ENCODE measurements at regions not wholly inside any gene's neighbourhood (a gene's known extent, or its start where the extent isn't known, plus 50 kb on each side); places are given as distances from the start of the nearest gene placed in this dataset.

DNA sequence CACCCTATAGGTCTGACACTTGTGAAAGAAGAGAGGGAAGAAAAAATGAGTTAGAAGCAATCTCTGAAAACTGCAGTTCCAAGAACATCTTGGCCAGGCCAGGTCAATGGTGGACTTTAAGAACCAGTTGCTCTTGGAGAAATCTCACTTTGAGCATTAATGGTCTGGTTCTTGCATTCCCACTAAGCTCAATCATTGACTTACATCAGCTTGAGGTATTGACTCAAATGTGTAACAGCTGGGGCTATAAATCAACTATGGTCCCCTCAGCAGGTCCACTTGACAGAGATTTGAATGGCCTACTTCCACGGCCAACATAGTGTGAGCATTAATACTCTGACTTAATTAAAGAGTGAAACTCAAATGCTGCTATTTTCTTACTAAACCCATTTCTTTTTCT lies 357.8 kb upstream of the RGMB start:
- no peak overlapping the region for H3K4me2 ChIP-seq (replicated peaks; ENCODE audit: extremely low read depth, low read length, poor library complexity, severe bottlenecking)
- DNase-seq, result no peak
- WGBS (ENCODE audit: insufficient coverage), result no CpG with 5 or more reads among the region's 1 CpG

DNA sequence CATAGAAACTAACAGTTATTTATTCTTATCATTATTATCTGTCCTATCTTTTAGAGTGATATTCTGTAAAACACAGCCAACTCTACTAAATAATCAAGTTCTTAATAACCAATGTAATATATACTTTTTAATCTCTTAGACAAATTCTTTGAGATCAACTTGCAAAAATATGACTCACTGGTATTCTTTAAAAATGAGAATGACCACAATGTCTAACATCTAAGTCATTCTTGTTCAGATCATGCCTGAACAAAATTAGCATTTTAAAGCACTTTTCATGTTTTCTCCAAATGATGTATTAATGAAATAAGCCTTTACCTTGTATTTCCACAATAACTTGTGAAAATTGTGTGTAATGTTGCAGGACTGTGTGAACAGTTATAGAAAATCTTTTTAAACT lies 356.9 kb upstream of the RGMB start:
- Histone ChIP-seq H3K4me2 (replicated peaks; ENCODE audit: extremely low read depth, low read length, poor library complexity, severe bottlenecking) (no peak overlapping the region), H3K79me2 (ENCODE audit: insufficient read depth, low read length) (no peaks in the 10 kb centered on the region), H2AFZ (ENCODE audit: insufficient read depth, low read depth, low read length, poor library complexity, severe bottlenecking) (no peak overlapping the region), H3K9ac (ENCODE audit: insufficient read depth, low read length, poor library complexity, severe bottlenecking) (no peak overlapping the region), H4K20me1 (ENCODE audit: insufficient read depth, low read length) (no peaks in the 10 kb centered on the region), H3K36me3 (replicated peaks in 1 of 2; ENCODE audit: control insufficient read depth in 1 of 2, insufficient read depth in 2 of 2, low read length in 2 of 2) (no peaks in the 10 kb centered on the region), H3K4me3 (replicated peaks in 1 of 3; ENCODE audit: low read depth in 2 of 3, low read length in 3 of 3) (no peak overlapping the region), H3K27ac (ENCODE audit: low read depth in 1 of 2, low read length in 2 of 2) (no peak overlapping the region), H3K9me3 (replicated peaks in 1 of 2; ENCODE audit: control insufficient read depth in 1 of 2, insufficient read depth in 1 of 2, low read length in 2 of 2) (no peaks in the 10 kb centered on the region), H3K4me1 (ENCODE audit: control insufficient read depth in 1 of 2, insufficient read depth in 2 of 2, low read length in 2 of 2) (no peaks in the 10 kb centered on the region), H3K27me3 (ENCODE audit: control insufficient read depth in 2 of 2, insufficient read depth in 2 of 2, low read length in 2 of 2) (no peaks in the 10 kb centered on the region)
- Mint-ChIP-seq H3K27me3 (ENCODE audit: low read depth in 3 of 3) (peaks cover 0 to 2% (median 1%) of the 10 kb centered on the region in 3 donors), H3K4me3 (no peak overlapping the region), H3K9me3 (peaks cover 0 to 5% (median 2%) of the 10 kb centered on the region in 7 donors), H3K4me1 (no peaks in the 10 kb centered on the region), H3K36me3 (no peaks in the 10 kb centered on the region), H3K27ac (no peak overlapping the region)
- no peak for TF ChIP-seq CTCF (IDR thresholded peaks at IDR 0.05)
- DNase-seq, result no peak
- intact Hi-C loops (cut with micrococcal nuclease), result no loop called here

More for the DNA sequence above, 357.8 kb upstream of the RGMB start:
- no peaks in the 10 kb centered on the region for H3K4me1 ChIP-seq (ENCODE audit: control insufficient read depth in 1 of 2, insufficient read depth in 2 of 2, low read length in 2 of 2)
- intact Hi-C loops (cut with micrococcal nuclease), result no loop called here
- H3K27ac Mint-ChIP-seq, result no peak overlapping the region
- H3K27me3 Mint-ChIP-seq (ENCODE audit: low read depth in 3 of 3), result peaks cover 0 to 2% (median 1%) of the 10 kb centered on the region in 3 donors
- no peaks in the 10 kb centered on the region for H3K36me3 Mint-ChIP-seq
- H3K4me1 Mint-ChIP-seq, result no peaks in the 10 kb centered on the region
- H3K79me2 ChIP-seq (ENCODE audit: insufficient read depth, low read length), result no peaks in the 10 kb centered on the region
- H3K27me3 ChIP-seq (ENCODE audit: control insufficient read depth in 2 of 2, insufficient read depth in 2 of 2, low read length in 2 of 2), result no peaks in the 10 kb centered on the region
- H3K36me3 ChIP-seq (replicated peaks in 1 of 2; ENCODE audit: control insufficient read depth in 1 of 2, insufficient read depth in 2 of 2, low read length in 2 of 2), result no peaks in the 10 kb centered on the region
- no peak overlapping the region for H3K9ac ChIP-seq (ENCODE audit: insufficient read depth, low read length, poor library complexity, severe bottlenecking)
- H3K9me3 ChIP-seq (replicated peaks in 1 of 2; ENCODE audit: control insufficient read depth in 1 of 2, insufficient read depth in 1 of 2, low read length in 2 of 2), result no peaks in the 10 kb centered on the region
- no peak for TF ChIP-seq CTCF (IDR thresholded peaks at IDR 0.05)
- peaks cover 0 to 5% (median 2%) of the 10 kb centered on the region in 7 donors for H3K9me3 Mint-ChIP-seq
- H3K27ac ChIP-seq (ENCODE audit: low read depth in 1 of 2, low read length in 2 of 2), result no peak overlapping the region
- no peak overlapping the region for H3K4me3 Mint-ChIP-seq
- H3K4me3 ChIP-seq (replicated peaks in 1 of 3; ENCODE audit: low read depth in 2 of 3, low read length in 3 of 3), result no peak overlapping the region
- H4K20me1 ChIP-seq (ENCODE audit: insufficient read depth, low read length), result no peaks in the 10 kb centered on the region
- no peak overlapping the region for H2AFZ ChIP-seq (ENCODE audit: insufficient read depth, low read depth, low read length, poor library complexity, severe bottlenecking)
